GM12891 (cell line): ENCODE measurements at regions not wholly inside any gene's neighbourhood (a gene's known extent, or its start where the extent isn't known, plus 50 kb on each side); places are given as distances from the start of the nearest gene placed in this dataset.

Experiments
- PAX5 ChIP-seq: IDR thresholded peaks from 2 replicates; pipeline ENCODE4 v1.6.1; 2011; ENCODE audit warnings: low read length, moderate library complexity, mild to moderate bottlenecking; ENCODE audit not compliant: insufficient read depth, severe bottlenecking
- POLR2A ChIP-seq: IDR thresholded peaks from 2 replicates; pipeline ENCODE4 v1.6.1; 2011; ENCODE audit warnings: low read depth, low read length, control low read depth
- POLR2AphosphoS5 ChIP-seq: IDR thresholded peaks from 2 replicates; pipeline ENCODE4 v1.6.1; 2011; ENCODE audit warnings: low read depth, low read length, control low read depth
- SPI1 ChIP-seq: IDR thresholded peaks from 2 replicates; pipeline ENCODE4 v1.6.1; 2011; ENCODE audit warnings: low read depth, low read length, control low read depth
- TAF1 ChIP-seq: IDR thresholded peaks from 2 replicates; pipeline ENCODE4 v1.6.1; 2011; ENCODE audit warnings: low read depth, low read length, control low read depth

- no peak for TF ChIP-seq SPI1
- TF ChIP-seq TAF1, result no peak
- TF ChIP-seq POLR2AphosphoS5, result no peak
- TF ChIP-seq POLR2A, result no peak
- TF ChIP-seq PAX5, result no peak
These were observed 289.4 kb downstream of the CTTN start for GRCh38 chr11:70687716-70688115.
